BLaER1 (cell line): ENCODE measurements at regions not wholly inside any gene's neighbourhood (a gene's known extent, or its start where the extent isn't known, plus 50 kb on each side); places are given as distances from the start of the nearest gene placed in this dataset.

Experiments
- H3K27ac ChIP-seq: shearing (Covaris generic); formaldehyde crosslinking; 2 replicates; pipeline ENCODE4 v1.8.1; 2022
- H3K27me3 ChIP-seq: shearing (Covaris generic); formaldehyde crosslinking; 2 replicates; pipeline ENCODE4 v1.8.1; 2022
- H3K36me3 ChIP-seq: shearing (Covaris generic); formaldehyde crosslinking; 2 replicates; pipeline ENCODE4 v1.8.1; 2022
- H3K4me1 ChIP-seq: shearing (Covaris generic); formaldehyde crosslinking; 2 replicates; pipeline ENCODE4 v1.8.1; 2022
- H3K4me2 ChIP-seq: shearing (Covaris generic); formaldehyde crosslinking; 2 replicates; pipeline ENCODE4 v1.8.1; 2022
- H3K4me3 ChIP-seq: shearing (Covaris generic); formaldehyde crosslinking; 2 replicates; pipeline ENCODE4 v1.8.1; 2022
- H3K9ac ChIP-seq: shearing (Covaris generic); formaldehyde crosslinking; 2 replicates; pipeline ENCODE4 v1.8.1; 2022
- H3K9me3 ChIP-seq: shearing (Covaris generic); formaldehyde crosslinking; 2 replicates; pipeline ENCODE4 v1.8.1; 2022
- H4K20me1 ChIP-seq: shearing (Covaris generic); formaldehyde crosslinking; 2 replicates; pipeline ENCODE4 v1.8.1; 2022
- Cebpa-rat ChIP-seq: shearing (Covaris generic); IDR thresholded peaks from 2 replicates; pipeline ENCODE4 v1.8.1; 2022

- Histone ChIP-seq H3K4me2 (no peak overlapping the region), H3K36me3 (no peaks in the 10 kb centered on the region), H3K27ac (no peak overlapping the region), H3K27me3 (no peaks in the 10 kb centered on the region; the same call in 1 of the 2 replicates), H3K9me3 (no peaks in the 10 kb centered on the region), H3K4me3 (no peak overlapping the region), H4K20me1 (no peaks in the 10 kb centered on the region), H3K4me1 (no peaks in the 10 kb centered on the region), H3K9ac (no peak overlapping the region)
- TF ChIP-seq Cebpa-rat = no peak
These were observed 316.2 kb upstream of the NAV3 start for GRCh38 chr12:77514511-77514910.

GRCh38 chr12:77510985-77511384 lies 319.7 kb upstream of the NAV3 start:
- Histone ChIP-seq H3K27ac (no peak overlapping the region), H4K20me1 (no peaks in the 10 kb centered on the region), H3K27me3 (no peaks in the 10 kb centered on the region), H3K4me1 (no peaks in the 10 kb centered on the region), H3K9ac (no peak overlapping the region), H3K4me3 (no peak overlapping the region), H3K4me2 (no peak overlapping the region), H3K9me3 (no peaks in the 10 kb centered on the region), H3K36me3 (no peaks in the 10 kb centered on the region)
- TF ChIP-seq Cebpa-rat = no peak

GRCh38 chr12:77504466-77504865 lies 326.2 kb upstream of the NAV3 start:
- Histone ChIP-seq H3K36me3 (no peaks in the 10 kb centered on the region), H3K4me3 (no peak overlapping the region)
- TF ChIP-seq Cebpa-rat = no peak

GRCh38 chr12:77500089-77500488 lies 330.6 kb upstream of the NAV3 start:
- no peaks in the 10 kb centered on the region for H3K27me3 ChIP-seq

More at GRCh38 chr12:77504466-77504865, 326.2 kb upstream of the NAV3 start:
- Histone ChIP-seq H3K4me2 (no peak overlapping the region), H3K9me3 (no peaks in the 10 kb centered on the region), H4K20me1 (no peaks in the 10 kb centered on the region), H3K9ac (no peak overlapping the region), H3K4me1 (no peaks in the 10 kb centered on the region), H3K27me3 (no peaks in the 10 kb centered on the region), H3K27ac (no peak overlapping the region)

GRCh38 chr12:77497647-77498046 lies 333.0 kb upstream of the NAV3 start:
- Histone ChIP-seq H4K20me1 (no peaks in the 10 kb centered on the region), H3K4me3 (no peak overlapping the region), H3K27ac (no peak overlapping the region), H3K9ac (no peak overlapping the region), H3K9me3 (no peaks in the 10 kb centered on the region), H3K36me3 (no peaks in the 10 kb centered on the region), H3K4me2 (no peak overlapping the region), H3K27me3 (no peaks in the 10 kb centered on the region), H3K4me1 (no peaks in the 10 kb centered on the region)
- no peak for TF ChIP-seq Cebpa-rat

More at GRCh38 chr12:77500089-77500488, 330.6 kb upstream of the NAV3 start:
- no peak overlapping the region for H3K4me3 ChIP-seq
- no peaks in the 10 kb centered on the region for H3K9me3 ChIP-seq
- no peak overlapping the region for H3K27ac ChIP-seq
- no peak for TF ChIP-seq Cebpa-rat
- H4K20me1 ChIP-seq = no peaks in the 10 kb centered on the region
- H3K4me2 ChIP-seq = no peak overlapping the region
- no peak overlapping the region for H3K9ac ChIP-seq
- no peaks in the 10 kb centered on the region for H3K4me1 ChIP-seq
- H3K36me3 ChIP-seq = no peaks in the 10 kb centered on the region

- no peak overlapping the region for H3K9ac ChIP-seq
- no peaks in the 10 kb centered on the region for H3K4me1 ChIP-seq
- no peaks in the 10 kb centered on the region for H3K9me3 ChIP-seq
- H3K27ac ChIP-seq = no peak overlapping the region
- H3K4me3 ChIP-seq = no peak overlapping the region
- no peak for TF ChIP-seq Cebpa-rat
- H3K4me2 ChIP-seq = no peak overlapping the region
- no peaks in the 10 kb centered on the region for H4K20me1 ChIP-seq
- no peaks in the 10 kb centered on the region for H3K27me3 ChIP-seq
- no peaks in the 10 kb centered on the region for H3K36me3 ChIP-seq
These were observed 334.0 kb upstream of the NAV3 start for GRCh38 chr12:77496714-77497113.

GRCh38 chr12:77494296-77494695 lies 336.4 kb upstream of the NAV3 start:
- no peaks in the 10 kb centered on the region for H3K36me3 ChIP-seq
- no peak overlapping the region for H3K9ac ChIP-seq
- no peaks in the 10 kb centered on the region for H3K27me3 ChIP-seq
- TF ChIP-seq Cebpa-rat = no peak
- no peak overlapping the region for H3K4me3 ChIP-seq
- no peaks in the 10 kb centered on the region for H4K20me1 ChIP-seq
- H3K9me3 ChIP-seq = no peaks in the 10 kb centered on the region
- no peak overlapping the region for H3K27ac ChIP-seq
- H3K4me1 ChIP-seq = peaks cover 7% of the 10 kb centered on the region; the same call in 1 of the 2 replicates
- no peak overlapping the region for H3K4me2 ChIP-seq

- no peak overlapping the region for H3K4me3 ChIP-seq
- H3K36me3 ChIP-seq = no peaks in the 10 kb centered on the region
- no peaks in the 10 kb centered on the region for H4K20me1 ChIP-seq
- H3K9me3 ChIP-seq = no peaks in the 10 kb centered on the region
- TF ChIP-seq Cebpa-rat = no peak
- peaks cover 7% of the 10 kb centered on the region; the same call in 1 of the 2 replicates for H3K4me1 ChIP-seq
- no peak overlapping the region for H3K4me2 ChIP-seq
- H3K27ac ChIP-seq = no peak overlapping the region
- H3K9ac ChIP-seq = no peak overlapping the region
- H3K27me3 ChIP-seq = no peaks in the 10 kb centered on the region
These were observed 337.2 kb upstream of the NAV3 start for GRCh38 chr12:77493302-77494168.

GRCh38 chr12:77492536-77492935 lies 338.2 kb upstream of the NAV3 start:
- H3K4me3 ChIP-seq = no peak overlapping the region
- no peak overlapping the region for H3K4me2 ChIP-seq
- TF ChIP-seq Cebpa-rat = no peak
- H3K27me3 ChIP-seq = no peaks in the 10 kb centered on the region
- H3K9me3 ChIP-seq = no peaks in the 10 kb centered on the region
- no peak overlapping the region for H3K27ac ChIP-seq
- H3K36me3 ChIP-seq = no peaks in the 10 kb centered on the region
- peaks cover 7% of the 10 kb centered on the region; the same call in 1 of the 2 replicates for H3K4me1 ChIP-seq
- no peak overlapping the region for H3K9ac ChIP-seq
- H4K20me1 ChIP-seq = no peaks in the 10 kb centered on the region

GRCh38 chr12:77489331-77489970 lies 341.2 kb upstream of the NAV3 start:
- H3K4me3 ChIP-seq = no peak overlapping the region
- H3K27me3 ChIP-seq = no peaks in the 10 kb centered on the region
- no peak overlapping the region for H3K27ac ChIP-seq
- no peaks in the 10 kb centered on the region for H3K36me3 ChIP-seq
- no peak for TF ChIP-seq Cebpa-rat
- H3K4me2 ChIP-seq = no peak overlapping the region
- H4K20me1 ChIP-seq = no peaks in the 10 kb centered on the region
- no peak overlapping the region for H3K9ac ChIP-seq
- H3K9me3 ChIP-seq = no peaks in the 10 kb centered on the region
- H3K4me1 ChIP-seq = peaks cover 7% of the 10 kb centered on the region; the same call in 1 of the 2 replicates
